ENCODE measurements at regions not wholly inside any gene's neighbourhood (a gene's known extent, or its start where the extent isn't known, plus 50 kb on each side); places are given as distances from the start of the nearest gene placed in this dataset.

GRCh38 chr22:44554411-44554810, 56.4 kb upstream of the RTL6 start:
- Histone ChIP-seq H3K4me3 (no peak overlapping the region), H3K4me1 (ENCODE audit: low read depth) (no peaks in the 10 kb centered on the region), H3K36me3 (ENCODE audit: low read depth) (no peaks in the 10 kb centered on the region), H3K9me3 (no peaks in the 10 kb centered on the region)
- ATAC-seq (no peak), DNase-seq (no peak)
- no peak for TF ChIP-seq CTCF (IDR thresholded peaks at IDR 0.05)
- intact Hi-C loops (cut with DNase I, micrococcal nuclease), result no loop called here

- Histone ChIP-seq H3K36me3 (ENCODE audit: low read depth) (no peaks in the 10 kb centered on the region), H3K4me3 (no peak overlapping the region), H3K9me3 (no peaks in the 10 kb centered on the region), H3K4me1 (ENCODE audit: low read depth) (no peaks in the 10 kb centered on the region)
- TF ChIP-seq CTCF (IDR thresholded peaks at IDR 0.05), result no peak
- ATAC-seq, result peak; percentile 71
- intact Hi-C loops (cut with DNase I, micrococcal nuclease), result no loop called here
- DNase-seq, result peak; percentile 54 to 76 (median 67)
These were observed 52.9 kb upstream of the RTL6 start for GRCh38 chr22:44550711-44551491.

GRCh38 chr22:44549701-44550100, 51.7 kb upstream of the RTL6 start:
- intact Hi-C loops (cut with DNase I, micrococcal nuclease), result no loop called here
- no peak for ATAC-seq
- DNase-seq, result no peak

GRCh38 chr22:44548981-44549380, 50.9 kb upstream of the RTL6 start:
- intact Hi-C loops (cut with DNase I, micrococcal nuclease), result no loop called here
- no peak for TF ChIP-seq CTCF (IDR thresholded peaks at IDR 0.05)
- no peaks in the 10 kb centered on the region for H3K4me1 ChIP-seq (ENCODE audit: low read depth)
- no peaks in the 10 kb centered on the region for H3K9me3 ChIP-seq
- no peak overlapping the region for H3K4me3 ChIP-seq
- DNase-seq, result no peak
- ATAC-seq, result no peak
- H3K36me3 ChIP-seq (ENCODE audit: low read depth), result no peaks in the 10 kb centered on the region

More at GRCh38 chr22:44549701-44550100, 51.7 kb upstream of the RTL6 start:
- Histone ChIP-seq H3K4me3 (no peak overlapping the region), H3K4me1 (ENCODE audit: low read depth) (no peaks in the 10 kb centered on the region), H3K36me3 (ENCODE audit: low read depth) (no peaks in the 10 kb centered on the region), H3K9me3 (no peaks in the 10 kb centered on the region)
- TF ChIP-seq CTCF (IDR thresholded peaks at IDR 0.05), result no peak
